ENCODE measurements at regions not wholly inside any gene's neighbourhood (a gene's known extent, or its start where the extent isn't known, plus 50 kb on each side); places are given as distances from the start of the nearest gene placed in this dataset.

GRCh38 chr4:181498148-181498547, 745.1 kb upstream of the TENM3 start:
- no peak for TF ChIP-seq CTCF (IDR thresholded peaks at IDR 0.05; ENCODE audit: low read length)
- no peak for TF ChIP-seq EZH2 (optimal IDR thresholded peaks at IDR 0.05; ENCODE audit: low read depth, low read length)
- TF ChIP-seq EZH2phosphoT487 (IDR thresholded peaks at IDR 0.05; ENCODE audit: low read length) = no peak

All from MM.1S (cell line).